ENCODE measurements at regions not wholly inside any gene's neighbourhood (a gene's known extent, or its start where the extent isn't known, plus 50 kb on each side); places are given as distances from the start of the nearest gene placed in this dataset.

DNA sequence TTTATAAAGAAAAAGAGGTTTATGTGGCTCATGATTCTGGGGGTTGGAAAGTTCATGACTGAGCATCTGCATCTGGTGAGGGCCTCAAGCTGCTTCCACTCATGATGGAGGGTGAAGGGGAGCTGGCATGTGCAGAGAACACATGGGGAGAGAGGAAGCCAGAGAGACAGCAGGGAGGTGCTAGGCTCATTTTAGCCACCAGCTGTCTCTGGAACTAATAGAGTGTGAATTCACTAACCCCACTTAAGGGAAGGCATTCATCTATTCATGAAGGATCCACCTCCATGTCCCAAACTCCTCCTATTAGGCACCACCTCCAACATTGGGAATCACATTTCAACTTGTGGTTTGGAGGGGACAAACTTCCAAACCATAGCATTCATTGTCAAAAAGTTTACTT is 137.3 kb upstream of the PMEPA1 start:
- Histone ChIP-seq H3K4me3 (ENCODE audit: low read depth, low read length, poor library complexity, severe bottlenecking) (no peak overlapping the region), H3K4me2 (ENCODE audit: low read length) (no peak overlapping the region), H3K27ac (ENCODE audit: low read depth, low read length, poor library complexity, severe bottlenecking) (no peak overlapping the region), H3K9ac (ENCODE audit: low read length) (no peak overlapping the region), H3K27me3 (ENCODE audit: insufficient read depth, low read length) (no peaks in the 10 kb centered on the region), H4K20me1 (ENCODE audit: insufficient read depth, low read length) (no peaks in the 10 kb centered on the region), H3K4me1 (ENCODE audit: insufficient read depth, low read length, severe bottlenecking) (no peaks in the 10 kb centered on the region), H3F3A (ENCODE audit: insufficient read depth, low read length) (no peaks in the 10 kb centered on the region), H3K9me3 (ENCODE audit: low read length) (no peaks in the 10 kb centered on the region), H2AFZ (ENCODE audit: low read length) (no peak overlapping the region), H3K36me3 (ENCODE audit: insufficient read depth, low read length) (no peaks in the 10 kb centered on the region), H3K9me2 (ENCODE audit: low read depth, low read length) (no peaks in the 10 kb centered on the region), H3K79me2 (ENCODE audit: insufficient read depth, low read length) (no peaks in the 10 kb centered on the region)
- no peak for TF ChIP-seq EZH2 (IDR thresholded peaks at IDR 0.05; ENCODE audit: borderline replicate concordance, low read length)
- TF ChIP-seq, protein P1, sequence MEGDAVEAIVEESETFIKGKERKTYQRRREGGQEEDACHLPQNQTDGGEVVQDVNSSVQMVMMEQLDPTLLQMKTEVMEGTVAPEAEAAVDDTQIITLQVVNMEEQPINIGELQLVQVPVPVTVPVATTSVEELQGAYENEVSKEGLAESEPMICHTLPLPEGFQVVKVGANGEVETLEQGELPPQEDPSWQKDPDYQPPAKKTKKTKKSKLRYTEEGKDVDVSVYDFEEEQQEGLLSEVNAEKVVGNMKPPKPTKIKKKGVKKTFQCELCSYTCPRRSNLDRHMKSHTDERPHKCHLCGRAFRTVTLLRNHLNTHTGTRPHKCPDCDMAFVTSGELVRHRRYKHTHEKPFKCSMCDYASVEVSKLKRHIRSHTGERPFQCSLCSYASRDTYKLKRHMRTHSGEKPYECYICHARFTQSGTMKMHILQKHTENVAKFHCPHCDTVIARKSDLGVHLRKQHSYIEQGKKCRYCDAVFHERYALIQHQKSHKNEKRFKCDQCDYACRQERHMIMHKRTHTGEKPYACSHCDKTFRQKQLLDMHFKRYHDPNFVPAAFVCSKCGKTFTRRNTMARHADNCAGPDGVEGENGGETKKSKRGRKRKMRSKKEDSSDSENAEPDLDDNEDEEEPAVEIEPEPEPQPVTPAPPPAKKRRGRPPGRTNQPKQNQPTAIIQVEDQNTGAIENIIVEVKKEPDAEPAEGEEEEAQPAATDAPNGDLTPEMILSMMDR (IDR thresholded peaks at IDR 0.05; ENCODE audit: low read length): no peak

DNA sequence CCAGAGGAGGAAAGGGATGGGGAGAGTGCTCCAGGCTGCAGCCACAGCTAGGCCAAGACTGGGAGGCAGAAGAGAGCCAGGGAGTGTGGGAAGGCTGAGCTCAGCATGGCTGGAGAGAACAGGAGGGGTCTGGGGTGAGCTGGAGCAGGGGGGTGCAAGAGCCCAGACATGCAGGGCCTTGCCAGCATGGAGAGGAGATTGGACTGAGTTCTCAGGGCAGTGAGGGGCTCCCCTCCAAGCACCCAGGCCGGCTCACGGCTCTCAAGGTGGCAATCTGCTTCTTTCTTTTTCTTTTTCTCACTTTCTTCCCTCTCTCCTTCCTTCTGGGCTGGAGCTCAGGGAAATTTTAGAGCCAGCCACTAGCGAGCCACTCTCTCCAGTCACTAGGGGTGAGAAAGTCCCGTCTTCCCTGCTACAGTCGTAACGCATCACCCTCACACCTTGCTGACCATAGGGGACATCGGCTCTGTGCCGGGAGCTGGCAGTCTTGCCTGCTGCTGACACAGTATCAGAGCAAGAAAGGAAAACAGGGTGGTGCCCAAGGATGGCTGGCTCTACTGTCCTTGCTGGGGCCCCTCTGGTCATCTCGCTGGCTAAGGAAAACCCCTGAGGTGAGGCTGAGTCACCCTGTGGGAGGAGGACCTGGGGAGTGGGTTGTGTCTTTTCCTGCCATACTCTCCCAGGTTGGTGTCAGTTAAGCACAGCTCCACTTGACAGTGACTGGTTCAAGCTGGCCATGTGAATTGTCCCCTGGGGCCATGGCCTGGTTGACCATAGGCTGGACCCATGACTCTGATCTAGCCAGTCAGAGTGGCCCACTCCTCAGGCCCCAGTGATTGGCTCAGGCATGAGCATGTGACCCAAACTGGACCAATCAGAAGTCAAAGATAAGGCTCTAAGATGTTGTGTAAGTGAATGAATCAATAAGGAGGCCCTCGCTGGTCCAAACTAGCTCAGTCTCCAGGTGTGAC is 135.1 kb upstream of the PMEPA1 start:
- Histone ChIP-seq H3K9me2 (ENCODE audit: low read depth, low read length) (no peaks in the 10 kb centered on the region), H3K36me3 (ENCODE audit: insufficient read depth, low read length) (no peaks in the 10 kb centered on the region), H3K4me3 (ENCODE audit: low read depth, low read length, poor library complexity, severe bottlenecking) (no peak overlapping the region), H3K27ac (ENCODE audit: low read depth, low read length, poor library complexity, severe bottlenecking) (no peak overlapping the region), H3K79me2 (ENCODE audit: insufficient read depth, low read length) (no peaks in the 10 kb centered on the region), H3K9me3 (ENCODE audit: low read length) (no peaks in the 10 kb centered on the region), H3K4me2 (ENCODE audit: low read length) (no peak overlapping the region), H3K27me3 (ENCODE audit: insufficient read depth, low read length) (no peaks in the 10 kb centered on the region), H3F3A (ENCODE audit: insufficient read depth, low read length) (no peaks in the 10 kb centered on the region), H2AFZ (ENCODE audit: low read length) (no peak overlapping the region), H4K20me1 (ENCODE audit: insufficient read depth, low read length) (no peaks in the 10 kb centered on the region), H3K9ac (ENCODE audit: low read length) (no peak overlapping the region), H3K4me1 (ENCODE audit: insufficient read depth, low read length, severe bottlenecking) (no peaks in the 10 kb centered on the region)
- TF ChIP-seq, protein P1 (IDR thresholded peaks at IDR 0.05; ENCODE audit: low read length): no peak
- TF ChIP-seq EZH2 (IDR thresholded peaks at IDR 0.05; ENCODE audit: borderline replicate concordance, low read length): no peak

DNA sequence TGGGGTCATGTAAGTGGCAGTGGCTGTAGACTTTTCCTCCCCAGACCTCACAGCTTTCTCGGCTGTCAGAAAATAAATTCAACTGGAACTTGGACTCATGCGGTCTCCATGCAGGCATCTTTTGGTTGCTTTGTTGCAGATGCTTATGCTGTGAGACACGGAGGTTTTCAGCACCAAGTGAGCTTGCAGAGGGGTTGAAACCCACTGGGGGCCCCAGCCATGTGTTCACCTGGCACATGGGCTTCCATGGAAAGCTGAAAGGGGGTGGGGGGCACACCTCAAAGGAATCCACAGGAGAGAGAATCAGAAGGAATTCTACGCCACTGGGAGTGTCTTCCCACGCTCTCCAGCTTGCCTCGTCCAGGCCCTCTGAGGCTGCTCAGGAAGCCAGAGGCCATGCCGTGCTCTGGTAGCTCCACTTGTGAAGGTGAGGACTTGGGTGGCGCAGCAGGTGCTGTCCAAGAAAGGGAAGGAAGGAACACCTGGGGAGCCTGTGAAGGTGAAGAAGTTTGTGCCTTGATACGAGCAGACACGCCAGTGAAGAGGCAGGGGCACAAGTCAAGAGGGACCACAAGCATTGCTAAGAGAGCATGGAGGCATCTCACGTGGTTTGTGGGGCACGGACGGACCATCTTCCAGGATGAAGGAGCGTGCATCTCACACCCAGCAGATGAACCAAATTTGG is 134.3 kb upstream of the PMEPA1 start:
- no peak overlapping the region for H3K4me2 ChIP-seq (ENCODE audit: low read length)
- no peaks in the 10 kb centered on the region for H3K36me3 ChIP-seq (ENCODE audit: insufficient read depth, low read length)
- no peak overlapping the region for H2AFZ ChIP-seq (ENCODE audit: low read length)
- H3K79me2 ChIP-seq (ENCODE audit: insufficient read depth, low read length): no peaks in the 10 kb centered on the region
- H3K9me2 ChIP-seq (ENCODE audit: low read depth, low read length): no peaks in the 10 kb centered on the region
- H3K27ac ChIP-seq (ENCODE audit: low read depth, low read length, poor library complexity, severe bottlenecking): no peak overlapping the region
- TF ChIP-seq, protein P1 (IDR thresholded peaks at IDR 0.05; ENCODE audit: low read length): no peak
- no peak for TF ChIP-seq EZH2 (IDR thresholded peaks at IDR 0.05; ENCODE audit: borderline replicate concordance, low read length)
- no peaks in the 10 kb centered on the region; the same call in 1 of the 2 replicates for H3K27me3 ChIP-seq (ENCODE audit: insufficient read depth, low read length)
- H3K4me1 ChIP-seq (ENCODE audit: insufficient read depth, low read length, severe bottlenecking): no peaks in the 10 kb centered on the region
- H3K9ac ChIP-seq (ENCODE audit: low read length): no peak overlapping the region
- H3K9me3 ChIP-seq (ENCODE audit: low read length): no peaks in the 10 kb centered on the region
- no peak overlapping the region for H3K4me3 ChIP-seq (ENCODE audit: low read depth, low read length, poor library complexity, severe bottlenecking)
- H3F3A ChIP-seq (ENCODE audit: insufficient read depth, low read length): no peaks in the 10 kb centered on the region
- no peaks in the 10 kb centered on the region for H4K20me1 ChIP-seq (ENCODE audit: insufficient read depth, low read length)

All from OCI-LY1 (cell line).